PC-9 (cell line): ENCODE measurements at regions not wholly inside any gene's neighbourhood (a gene's known extent, or its start where the extent isn't known, plus 50 kb on each side); places are given as distances from the start of the nearest gene placed in this dataset.

Experiments
- EZH2 ChIP-seq: fragments of 200-600 bp; sonication (generic); IDR thresholded peaks from 2 replicates; pipeline ENCODE4 v1.8.0; 2017; ENCODE audit warnings: antibody characterized with exemption, low read depth
- TF ChIP-seq, protein P1 (sequence below): fragments of 200-600 bp; sonication (generic); conservative IDR thresholded peaks from 2 replicates; pipeline ENCODE4 v1.6.1; 2017; ENCODE audit warnings: mixed run types, antibody characterized with exemption, mild to moderate bottlenecking, moderate library complexity

DNA sequence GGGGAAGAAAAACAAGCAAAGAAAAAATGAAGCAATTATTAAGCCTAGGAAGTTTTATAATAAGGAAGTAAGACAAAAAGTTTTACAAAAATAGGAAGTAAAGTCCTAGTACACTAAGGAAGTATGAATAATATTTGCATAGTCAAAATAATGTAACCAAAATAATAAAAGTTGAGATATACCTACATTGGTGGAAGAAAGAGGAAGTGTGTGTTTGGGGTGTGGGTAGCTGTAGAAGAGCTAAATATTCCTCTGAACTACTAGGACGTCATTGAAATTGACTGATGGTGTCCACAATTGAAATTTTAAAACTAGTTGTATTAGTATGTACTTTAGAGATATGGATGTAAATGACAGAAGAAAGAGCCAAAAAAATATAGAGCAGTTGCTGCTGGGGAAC lies 228.4 kb upstream of the OTX2 start:
- TF ChIP-seq, protein P1, sequence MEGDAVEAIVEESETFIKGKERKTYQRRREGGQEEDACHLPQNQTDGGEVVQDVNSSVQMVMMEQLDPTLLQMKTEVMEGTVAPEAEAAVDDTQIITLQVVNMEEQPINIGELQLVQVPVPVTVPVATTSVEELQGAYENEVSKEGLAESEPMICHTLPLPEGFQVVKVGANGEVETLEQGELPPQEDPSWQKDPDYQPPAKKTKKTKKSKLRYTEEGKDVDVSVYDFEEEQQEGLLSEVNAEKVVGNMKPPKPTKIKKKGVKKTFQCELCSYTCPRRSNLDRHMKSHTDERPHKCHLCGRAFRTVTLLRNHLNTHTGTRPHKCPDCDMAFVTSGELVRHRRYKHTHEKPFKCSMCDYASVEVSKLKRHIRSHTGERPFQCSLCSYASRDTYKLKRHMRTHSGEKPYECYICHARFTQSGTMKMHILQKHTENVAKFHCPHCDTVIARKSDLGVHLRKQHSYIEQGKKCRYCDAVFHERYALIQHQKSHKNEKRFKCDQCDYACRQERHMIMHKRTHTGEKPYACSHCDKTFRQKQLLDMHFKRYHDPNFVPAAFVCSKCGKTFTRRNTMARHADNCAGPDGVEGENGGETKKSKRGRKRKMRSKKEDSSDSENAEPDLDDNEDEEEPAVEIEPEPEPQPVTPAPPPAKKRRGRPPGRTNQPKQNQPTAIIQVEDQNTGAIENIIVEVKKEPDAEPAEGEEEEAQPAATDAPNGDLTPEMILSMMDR: no peak
- no peak for TF ChIP-seq EZH2
